NCI-H2107 treated with DMSO at 0.1 percent for 48 hours (cell line): ENCODE measurements at regions not wholly inside any gene's neighbourhood (a gene's known extent, or its start where the extent isn't known, plus 50 kb on each side); places are given as distances from the start of the nearest gene placed in this dataset.
"Not testable (repeated sequence)": the region's sequence is repeated elsewhere in the genome, so short reads cannot be mapped to it uniquely, and the experiment has no call there.

ENCODE experiments used
- DNase-seq: peaks from one replicate; lab custom pipeline; 2025; ENCODE audit not compliant: unreplicated experiment; lab: John Stamatoyannopoulos, UW

DNA sequence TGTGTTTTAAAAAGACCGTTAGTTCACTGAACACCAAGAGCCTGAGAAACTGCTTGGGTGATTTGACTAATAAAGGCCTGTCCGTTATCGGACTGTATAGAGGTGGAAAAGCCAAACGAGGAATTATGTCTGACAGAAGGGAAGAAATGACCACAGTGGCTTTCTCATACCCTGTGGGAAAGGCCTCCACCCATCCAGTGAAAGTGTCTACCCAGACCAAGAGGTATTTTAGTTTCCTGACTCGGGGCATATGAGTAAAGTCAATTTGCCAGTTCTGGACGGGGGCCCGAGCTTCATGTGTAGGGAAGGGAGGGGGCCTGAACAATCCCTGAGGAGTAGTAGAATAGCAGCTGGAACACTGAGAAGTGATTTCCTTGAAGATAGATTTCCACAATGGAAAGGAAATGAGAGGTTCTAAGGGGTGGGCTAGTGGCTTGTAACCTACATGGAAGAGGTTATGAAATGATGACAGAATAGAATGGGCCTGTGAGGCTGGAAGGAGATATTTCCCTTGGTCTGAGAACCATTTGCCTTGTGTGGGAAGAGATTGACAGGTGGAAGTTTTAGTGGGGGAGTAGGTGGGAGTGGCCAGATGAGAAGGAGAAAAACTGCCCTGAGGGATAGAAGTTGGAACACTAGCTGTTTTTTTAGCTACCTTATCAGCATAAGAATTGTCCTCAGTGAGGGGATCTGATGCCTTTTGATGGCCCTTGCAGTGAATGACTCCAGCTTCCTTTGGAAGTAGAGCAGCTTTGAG is 106.4 kb upstream of the PPM1J start:
- DNase-seq = not testable (repeated sequence)

DNA sequence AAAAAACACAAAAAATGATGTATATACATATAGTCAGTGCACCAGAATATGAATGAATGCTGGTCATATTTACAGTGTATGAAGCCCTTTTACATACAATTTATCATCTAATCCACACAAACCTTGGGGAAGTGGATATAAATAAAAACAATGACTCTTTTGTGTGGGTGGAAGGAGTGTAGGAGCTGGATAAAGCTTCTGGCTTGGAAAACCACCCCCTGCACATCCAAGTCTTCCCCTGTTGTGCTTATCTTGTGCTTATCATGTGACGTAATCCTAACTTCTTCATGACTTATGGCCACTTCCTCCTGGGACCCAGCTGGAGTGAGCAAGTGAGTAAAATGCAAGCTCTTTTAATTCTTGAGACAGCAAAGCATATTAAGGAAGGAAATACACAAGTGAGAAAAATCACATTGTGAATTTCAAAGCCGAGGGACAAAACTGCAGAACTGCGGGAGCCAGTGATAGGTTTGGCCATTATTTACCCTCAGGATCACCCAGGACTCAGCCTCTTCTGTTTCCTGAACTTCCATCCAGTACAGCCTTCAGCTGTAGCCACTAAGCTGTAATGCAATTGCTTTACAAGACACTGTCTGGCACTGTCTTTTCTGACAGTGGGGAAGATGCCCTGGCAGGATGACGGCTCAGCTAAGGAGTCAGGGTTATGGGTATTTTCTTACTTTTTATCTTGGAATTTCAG is 104.0 kb upstream of the PPM1J start:
- no peak for DNase-seq

DNA sequence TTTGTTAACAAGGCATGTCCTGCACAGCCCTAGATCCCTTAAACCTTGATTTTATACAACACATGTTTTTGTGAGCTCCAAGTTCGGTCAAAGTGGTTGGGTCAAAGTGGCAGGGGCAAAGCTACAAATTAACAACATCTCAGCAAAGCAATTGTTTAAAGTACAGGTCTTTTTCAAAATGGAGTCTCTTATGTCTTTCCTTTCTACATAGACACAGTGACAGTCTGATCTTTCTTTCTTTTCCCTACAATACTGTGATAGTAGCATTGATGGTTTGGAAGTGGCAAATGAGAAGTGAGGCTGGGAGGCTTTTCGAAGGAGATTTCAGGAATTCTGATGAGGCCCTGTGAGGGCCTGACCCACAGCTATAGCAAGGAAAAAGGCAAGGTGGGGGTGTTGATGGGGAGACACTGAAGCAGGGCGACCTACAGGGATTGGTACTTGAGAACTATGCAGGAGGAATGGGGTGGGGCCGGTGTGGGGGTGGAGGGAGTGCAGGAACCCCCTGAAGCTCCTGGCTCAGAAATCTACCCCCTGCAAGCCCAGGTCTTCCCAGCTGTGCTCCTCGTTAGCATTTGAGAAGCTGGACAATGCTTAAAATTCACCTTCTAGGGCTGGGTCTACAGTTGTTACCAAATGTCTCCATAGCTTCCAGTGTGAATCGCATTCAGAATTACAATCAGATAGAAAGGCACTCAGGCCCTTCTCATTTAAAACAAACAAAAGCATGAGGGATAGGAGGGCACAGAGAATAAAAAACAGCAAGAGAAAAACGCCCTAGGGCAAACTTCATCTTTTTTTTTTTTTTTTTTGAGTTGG is 102.6 kb upstream of the PPM1J start:
- DNase-seq = no peak

DNA sequence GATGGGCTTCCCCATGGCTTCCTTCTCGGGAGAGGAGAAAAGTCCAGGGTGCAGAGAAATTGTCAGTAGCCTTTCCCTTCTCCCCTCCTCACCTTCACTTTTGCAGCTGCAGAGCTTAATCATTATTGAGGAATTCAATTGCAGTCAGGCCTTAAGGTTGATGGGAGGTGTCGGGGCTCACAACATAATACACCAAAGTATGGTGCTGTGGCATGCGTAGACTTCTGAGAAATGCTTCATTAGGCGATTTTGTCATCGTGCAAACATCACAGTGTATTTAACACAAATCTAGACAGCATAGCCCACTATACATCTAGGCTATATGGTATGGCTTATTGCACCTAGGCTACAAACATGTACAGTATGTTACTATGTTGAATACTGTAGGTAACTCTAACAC is 100.2 kb upstream of the PPM1J start:
- DNase-seq = no peak

DNA sequence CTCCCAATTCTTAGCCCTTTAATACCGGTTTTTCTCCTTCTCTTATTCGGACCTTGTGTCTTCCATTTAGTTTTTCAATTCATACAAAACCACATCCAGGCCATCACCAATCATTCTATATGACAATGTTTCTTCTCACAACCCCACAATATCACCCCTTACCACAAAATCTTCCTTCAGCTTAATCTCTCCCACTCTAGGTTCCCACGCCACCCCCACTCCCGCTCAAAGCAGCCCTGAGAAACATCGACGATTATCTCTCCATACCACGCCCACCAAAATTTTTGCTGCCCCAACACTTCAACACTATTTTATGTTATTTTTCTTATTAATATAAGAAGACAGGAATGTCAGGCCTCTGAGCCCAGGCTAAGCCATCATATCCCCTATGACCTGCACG is 99.5 kb upstream of the PPM1J start:
- not testable (repeated sequence) for DNase-seq

DNA sequence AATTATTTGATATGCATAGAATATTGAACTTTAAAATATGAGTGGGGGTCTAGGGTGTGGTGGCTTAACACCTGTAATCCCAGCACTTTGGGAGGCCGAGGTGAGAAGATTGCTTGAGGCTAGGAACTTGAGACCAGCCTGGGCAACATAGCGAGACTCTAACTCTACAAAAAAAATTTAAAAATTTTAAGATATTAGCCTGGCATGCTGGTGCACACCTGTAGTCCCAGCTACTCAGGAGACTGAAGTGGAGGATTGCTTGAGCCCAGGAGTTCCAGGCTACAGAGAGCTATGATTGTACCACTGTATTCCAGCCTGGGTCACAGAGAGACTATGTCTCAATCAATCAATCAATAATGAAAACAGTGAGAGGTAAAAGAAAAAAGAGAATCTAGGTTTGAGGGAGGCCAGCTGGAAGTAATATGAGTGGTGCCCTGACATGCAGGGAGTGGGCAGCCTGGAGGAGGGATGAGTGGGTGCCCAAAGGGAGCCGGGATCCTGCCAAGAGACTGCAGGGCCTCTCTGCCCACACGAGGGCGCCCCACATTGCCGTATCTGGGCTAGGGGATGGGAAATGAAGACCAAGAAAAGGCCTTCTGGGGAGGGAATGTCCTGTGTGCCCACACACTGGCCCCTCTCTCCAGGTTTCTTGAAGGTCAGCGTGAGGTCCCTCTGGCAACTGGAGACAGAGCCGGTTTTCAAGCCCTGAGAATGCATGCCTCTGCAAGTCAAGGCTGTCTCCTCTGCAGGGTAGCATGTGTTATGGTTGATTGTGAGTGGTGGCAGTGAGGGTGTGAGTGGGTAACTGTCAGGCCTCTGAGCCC is 93.9 kb upstream of the PPM1J start:
- peak; percentile 25 for DNase-seq

DNA sequence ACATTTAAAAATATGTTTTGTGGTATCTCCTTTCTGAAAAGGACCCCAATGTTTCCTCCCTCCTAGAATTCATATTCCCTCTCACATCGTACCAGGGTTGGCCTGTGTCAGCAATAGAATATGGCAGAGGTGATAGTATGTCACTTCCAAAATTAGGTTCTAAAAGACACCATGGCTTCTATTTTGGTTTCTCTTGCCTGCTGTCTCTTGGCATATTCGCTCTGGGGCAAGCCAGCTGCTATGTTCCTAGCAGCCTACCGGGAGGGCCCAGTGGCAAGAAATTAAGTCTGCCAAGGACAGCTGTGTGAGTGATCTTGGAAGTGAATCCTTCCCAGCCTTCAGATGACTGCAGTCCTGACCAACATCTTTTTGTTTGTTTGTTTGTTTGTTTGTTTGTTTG is 92.9 kb upstream of the PPM1J start:
- no peak for DNase-seq

DNA sequence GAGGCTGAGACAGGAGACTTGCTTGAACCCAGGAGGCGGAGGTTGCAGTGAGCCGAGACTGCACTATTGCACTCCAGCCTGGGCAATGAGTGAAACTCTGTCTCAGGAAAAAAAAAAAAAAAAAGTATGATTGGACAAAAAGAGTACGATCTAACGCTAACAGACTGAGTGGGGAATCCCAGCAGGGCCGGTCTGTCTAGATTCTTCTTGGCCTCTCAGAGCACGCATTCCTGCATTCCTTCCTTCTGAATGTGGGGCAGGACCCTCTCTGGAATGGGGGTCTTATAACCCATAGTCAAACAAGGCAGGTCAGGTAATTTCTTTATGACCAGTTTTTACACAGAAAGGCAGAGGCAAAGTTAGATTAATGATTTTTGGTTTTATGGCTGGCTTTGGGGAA is 92.0 kb upstream of the PPM1J start:
- no peak for DNase-seq

DNA sequence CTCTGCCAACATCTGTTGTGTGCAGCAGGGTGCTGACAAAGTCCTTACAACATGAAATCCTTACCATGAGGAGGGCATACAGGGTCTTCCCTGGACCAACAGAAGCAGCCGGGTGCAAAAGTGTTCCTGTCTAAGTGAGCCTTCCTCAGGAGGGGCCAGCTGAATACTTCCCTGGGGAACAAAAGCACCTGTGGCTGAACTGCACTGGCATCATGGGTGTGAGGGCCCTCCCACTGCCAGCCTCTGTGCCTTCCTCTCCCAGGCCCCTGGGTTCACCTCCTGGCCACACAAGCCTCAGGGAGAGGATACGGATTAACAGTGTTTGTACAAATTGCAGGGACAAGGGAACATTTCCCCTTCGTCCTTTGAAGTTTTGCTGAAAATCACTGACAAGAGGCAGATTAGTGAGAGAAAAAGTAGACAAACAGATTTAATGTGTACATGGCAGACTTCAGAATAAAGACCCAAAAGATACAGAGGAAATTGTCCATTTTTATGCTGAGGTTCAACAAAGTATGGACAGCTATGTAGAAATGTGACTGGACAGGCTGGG is 91.0 kb upstream of the PPM1J start:
- DNase-seq = no peak

DNA sequence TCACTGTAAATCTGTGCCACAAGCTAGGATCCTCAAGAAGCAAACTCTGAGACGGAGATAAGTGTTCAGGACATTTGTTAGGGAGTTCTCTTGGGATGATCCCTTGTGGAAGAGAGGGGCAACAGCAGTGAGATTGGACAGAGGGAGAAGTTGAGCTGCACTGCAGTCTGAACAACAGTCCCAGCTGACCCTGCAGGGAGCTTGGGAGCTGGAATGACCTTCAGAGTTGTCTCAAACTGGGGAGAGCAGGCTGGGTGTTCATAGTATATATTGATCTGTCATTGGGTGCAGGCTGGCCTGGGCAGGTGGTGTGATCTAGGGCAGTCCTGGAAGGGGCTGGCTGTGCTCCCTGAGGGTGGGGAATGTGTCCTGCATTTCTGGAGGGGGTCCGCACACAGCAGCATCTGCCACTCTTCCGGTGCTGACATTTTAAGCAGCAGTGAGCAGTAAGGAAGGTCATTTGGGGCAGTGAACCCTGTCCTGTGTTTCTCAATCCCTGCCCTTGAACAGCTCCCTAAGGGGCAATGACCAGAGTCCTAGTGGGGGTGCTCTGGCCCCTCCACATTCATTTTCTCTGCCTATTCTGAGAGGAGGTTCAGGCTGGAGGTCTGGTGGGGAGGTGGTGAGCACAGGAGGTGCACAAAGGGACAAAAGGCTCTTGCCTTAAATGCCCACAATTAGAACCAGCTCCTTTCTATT is 90.2 kb upstream of the PPM1J start:
- no peak for DNase-seq

DNA sequence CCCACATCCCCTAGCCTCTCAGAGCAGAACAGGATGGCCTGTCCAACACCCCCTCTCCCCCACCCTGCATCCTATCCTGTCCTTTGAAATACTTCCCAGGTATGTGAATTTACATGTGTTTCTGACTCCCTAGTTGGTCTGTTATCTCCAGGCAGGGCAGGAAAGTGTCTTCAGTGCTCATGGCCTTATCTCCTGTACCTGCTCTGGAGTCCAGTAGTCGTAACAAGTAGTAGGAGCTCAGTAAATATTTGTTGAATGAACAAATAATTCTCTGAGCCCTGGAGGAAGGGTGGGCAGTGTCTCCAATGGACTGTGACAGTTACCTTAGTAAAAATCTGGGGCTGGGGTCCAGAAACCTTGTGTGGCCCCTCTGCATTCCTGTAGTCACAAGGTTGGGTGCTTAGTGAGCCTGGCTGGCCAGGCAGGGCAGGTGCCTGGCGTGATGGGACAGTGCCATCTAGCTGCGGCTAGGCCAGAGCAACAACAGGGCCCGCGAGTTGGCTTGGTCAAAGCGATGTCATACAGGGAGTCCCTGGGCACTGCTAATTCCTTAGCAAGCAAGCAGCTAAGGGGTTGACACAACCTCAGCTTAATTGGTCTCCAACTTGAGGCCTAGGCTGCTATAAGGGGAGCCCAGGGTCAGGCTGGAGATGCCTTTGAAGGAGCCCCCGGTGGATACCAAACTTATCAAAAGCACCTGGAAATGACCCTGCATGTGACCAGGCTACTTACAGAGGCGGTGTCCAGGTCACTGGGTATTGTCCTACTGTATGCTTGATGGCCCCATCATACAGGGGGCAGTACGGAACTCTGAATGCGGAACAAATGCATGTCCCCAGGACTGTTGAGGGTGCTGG is 89.0 kb upstream of the PPM1J start:
- peak; percentile 35 for DNase-seq

DNA sequence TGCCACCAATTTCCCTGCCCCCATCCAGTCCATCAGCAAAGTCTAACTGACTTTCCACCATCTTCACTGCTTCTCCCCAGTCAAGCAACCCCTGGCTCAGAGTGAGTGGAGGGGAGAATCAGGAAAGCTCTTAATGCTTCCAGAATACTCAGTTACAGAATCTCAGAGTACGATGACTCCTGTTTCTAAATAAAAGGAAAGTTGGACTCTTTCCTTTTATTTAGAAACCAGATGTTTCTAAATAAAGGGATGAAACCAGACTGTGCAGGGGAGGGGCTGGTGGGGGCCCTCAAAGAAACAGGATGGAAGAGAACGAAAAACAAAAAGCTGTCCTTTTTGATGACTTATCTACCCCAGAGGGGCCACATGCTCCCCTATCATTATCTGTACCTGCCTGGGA is 85.2 kb upstream of the PPM1J start:
- no peak for DNase-seq

DNA sequence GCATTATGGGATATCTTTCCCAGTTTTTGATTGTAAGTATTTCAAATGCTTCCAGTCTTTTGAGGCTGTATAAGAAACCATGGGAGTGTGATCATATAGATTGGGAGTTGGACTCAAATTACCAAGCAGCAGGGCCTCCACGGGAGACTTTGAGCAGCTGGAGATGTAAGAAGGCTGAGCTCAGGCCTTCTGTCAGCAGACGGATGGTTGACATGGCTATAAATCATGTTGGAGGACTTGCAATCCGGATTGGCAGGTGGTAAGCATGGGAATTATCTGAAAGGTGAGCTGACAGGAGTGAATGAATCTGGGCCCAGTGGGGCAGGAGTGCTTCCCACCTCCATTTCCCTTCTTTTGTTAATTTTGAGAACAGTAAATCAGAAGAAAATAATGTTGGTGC is 83.2 kb upstream of the PPM1J start:
- peak; percentile 76 for DNase-seq

DNA sequence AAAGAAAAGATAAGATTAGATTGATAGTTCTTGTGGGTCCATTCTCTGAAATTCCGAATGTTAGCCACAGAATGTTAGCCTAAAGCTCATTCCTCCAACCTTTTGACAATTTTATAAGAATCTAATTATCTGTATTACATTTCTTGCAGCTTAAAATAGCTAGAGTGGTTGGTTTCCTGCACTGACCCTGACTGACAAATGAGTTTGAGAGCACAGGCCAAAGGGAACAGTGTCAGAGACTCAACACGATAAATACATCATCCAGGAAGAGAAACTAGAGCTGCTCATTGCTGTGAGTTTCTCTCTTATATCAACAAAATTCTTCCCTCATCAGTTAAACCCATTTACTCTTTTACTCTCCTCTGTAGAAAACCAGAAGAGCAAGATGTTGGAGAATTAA is 82.1 kb upstream of the PPM1J start:
- no peak for DNase-seq

DNA sequence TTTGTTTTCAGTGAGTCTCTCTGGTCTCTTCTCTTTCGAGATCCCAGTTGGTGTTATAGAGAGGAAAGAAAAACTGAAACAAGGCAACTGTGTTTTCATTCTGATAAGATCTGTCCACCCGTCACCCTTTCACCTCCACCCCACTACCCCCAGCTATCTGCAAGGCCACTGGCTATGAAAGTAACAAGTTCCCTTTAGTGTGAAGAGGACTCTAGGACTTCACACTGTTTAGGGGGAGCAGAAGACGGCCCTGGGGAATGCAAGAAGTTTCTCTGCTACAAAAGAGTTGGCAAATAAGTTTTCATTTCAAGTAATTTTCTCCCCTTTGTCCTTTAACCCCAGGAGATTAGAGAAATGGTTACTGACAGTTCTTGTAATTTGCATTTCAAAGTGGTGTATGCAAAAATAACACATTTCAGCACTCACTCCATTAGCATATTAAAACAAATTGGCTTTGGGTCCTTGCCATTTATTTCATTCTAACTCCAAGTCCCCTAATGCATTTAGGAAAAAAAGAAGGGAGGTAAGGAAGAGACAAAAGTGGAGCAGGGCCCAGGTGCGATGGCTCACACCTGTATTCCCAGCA is 79.6 kb upstream of the PPM1J start:
- no peak for DNase-seq

DNA sequence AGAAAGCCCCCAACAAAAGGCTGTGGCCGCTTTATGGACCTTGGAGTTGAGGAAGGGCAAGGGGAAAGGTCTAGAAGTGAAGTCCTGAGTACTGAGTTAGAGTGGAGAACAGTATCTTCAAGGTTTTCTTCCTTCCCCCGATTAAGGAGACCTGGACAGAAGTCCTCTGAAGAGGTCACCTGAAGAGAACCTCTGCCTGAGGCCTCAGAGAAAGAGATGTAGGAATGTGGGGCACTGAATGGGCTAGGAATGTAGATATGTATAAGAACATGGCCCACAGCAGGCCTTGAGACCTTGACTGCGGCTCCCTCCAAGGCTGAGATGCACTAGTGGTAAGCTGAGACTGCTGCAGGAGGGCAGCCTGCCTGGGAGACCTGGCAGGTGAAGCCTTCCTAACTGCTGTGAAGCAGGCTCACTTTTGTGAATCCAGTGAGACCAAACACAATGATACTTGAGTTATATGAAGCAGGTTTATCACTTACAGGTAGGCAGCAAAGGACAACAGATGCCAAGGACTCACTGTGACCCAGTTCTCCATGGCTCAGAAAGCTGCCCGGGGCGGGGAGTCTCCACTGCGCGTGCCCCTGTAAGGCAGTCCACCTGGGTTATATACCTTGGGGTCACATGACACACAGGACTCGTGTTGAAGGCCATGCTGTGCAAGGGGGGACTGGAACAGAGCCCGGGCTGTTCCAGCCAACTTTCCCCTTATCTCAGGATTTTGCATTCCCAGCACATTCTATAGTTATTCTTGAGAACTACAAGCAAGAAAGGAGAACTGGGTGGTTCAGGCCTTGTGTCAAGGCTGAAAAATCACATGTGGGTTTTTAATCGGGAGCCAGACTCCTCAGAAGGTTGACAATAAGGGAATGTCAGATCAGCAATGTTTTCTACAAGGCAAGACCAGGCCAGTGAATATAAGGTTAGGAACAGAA is 78.8 kb upstream of the PPM1J start:
- DNase-seq = no peak

DNA sequence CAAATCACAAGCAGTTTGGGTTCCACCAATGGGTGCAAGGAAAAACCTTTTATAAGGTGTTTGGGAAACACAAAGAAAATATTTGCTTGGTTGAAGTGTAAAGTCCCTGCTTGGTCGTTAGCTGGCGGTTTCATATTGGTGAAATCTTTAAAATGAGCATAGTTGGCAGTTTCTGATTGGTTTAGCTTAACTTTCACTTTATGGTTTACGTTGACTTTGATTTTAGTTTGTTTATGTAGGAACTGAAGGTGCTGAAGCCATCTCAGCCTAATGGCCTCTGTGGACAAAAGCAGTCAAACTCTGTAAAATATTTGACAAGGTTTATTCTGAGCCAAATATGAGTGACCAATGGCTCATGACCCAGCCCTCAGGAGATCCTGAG is 76.6 kb upstream of the PPM1J start:
- no peak for DNase-seq
